NCI-H1417 (cell line): ENCODE measurements at regions not wholly inside any gene's neighbourhood (a gene's known extent, or its start where the extent isn't known, plus 50 kb on each side); places are given as distances from the start of the nearest gene placed in this dataset.
"Not testable (repeated sequence)": the region's sequence is repeated elsewhere in the genome, so short reads cannot be mapped to it uniquely, and the experiment has no call there.

Experiments
- DNase-seq, 3 experiments: peaks; one replicate each; lab custom pipeline; 2025; lab: John Stamatoyannopoulos, UW

GRCh38 chr12:128018067-128018466 is 248.9 kb upstream of the TMEM132C start:
- DNase-seq = no peak

GRCh38 chr12:128019996-128020544 is 246.9 kb upstream of the TMEM132C start:
- DNase-seq = no peak

DNA sequence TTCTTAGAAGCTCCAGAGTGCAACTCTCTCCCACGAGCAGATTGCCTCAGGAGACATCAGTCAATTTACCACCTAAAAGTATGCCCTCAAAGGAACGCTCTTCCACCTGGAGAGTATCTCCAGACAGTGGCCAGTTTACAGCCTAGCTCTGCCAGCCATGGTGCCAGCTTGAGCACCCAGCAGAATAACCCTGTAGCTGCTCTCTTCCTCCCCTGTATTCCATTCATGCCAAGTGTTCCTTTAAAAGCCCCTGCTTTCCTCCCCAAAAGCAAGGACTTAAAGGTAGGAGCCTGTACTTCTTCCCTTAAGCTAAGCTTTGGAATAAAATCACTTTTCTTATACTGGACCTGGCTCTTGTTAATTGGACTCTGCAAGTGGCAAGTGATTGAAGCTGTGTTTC is 245.4 kb upstream of the TMEM132C start:
- DNase-seq = no peak

DNA sequence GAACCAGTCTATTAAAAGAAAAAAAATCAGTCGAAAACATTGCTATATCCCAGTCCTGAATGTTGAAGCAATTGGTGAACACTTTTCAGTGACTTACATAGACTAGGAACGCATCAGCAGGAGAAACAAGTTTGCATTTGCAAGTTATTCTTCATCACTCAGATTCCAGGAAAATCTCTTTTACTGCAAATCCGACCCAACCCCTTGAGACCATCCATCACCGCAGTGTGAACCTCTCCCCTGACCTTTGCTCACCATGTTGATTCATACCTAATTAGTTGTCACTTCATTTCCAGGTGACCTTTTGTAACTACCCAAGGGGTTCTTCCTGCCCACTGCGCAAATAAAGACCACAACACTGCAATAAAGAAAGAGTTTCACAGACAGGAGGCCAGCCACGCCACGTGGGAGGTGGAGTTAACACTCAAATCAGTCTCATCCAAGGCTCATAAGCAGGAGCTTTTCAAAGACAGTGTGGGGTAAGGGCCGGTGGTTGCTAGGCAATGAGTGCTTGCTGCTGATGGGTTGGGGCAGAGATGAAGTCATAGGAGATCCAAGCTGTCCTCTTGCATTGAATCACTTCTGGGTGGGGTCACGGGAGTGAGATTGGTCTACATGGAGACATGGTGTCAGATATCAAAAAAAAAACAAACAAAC is 241.3 kb upstream of the TMEM132C start:
- DNase-seq = peak in 1 of 3 experiments; percentile 40

DNA sequence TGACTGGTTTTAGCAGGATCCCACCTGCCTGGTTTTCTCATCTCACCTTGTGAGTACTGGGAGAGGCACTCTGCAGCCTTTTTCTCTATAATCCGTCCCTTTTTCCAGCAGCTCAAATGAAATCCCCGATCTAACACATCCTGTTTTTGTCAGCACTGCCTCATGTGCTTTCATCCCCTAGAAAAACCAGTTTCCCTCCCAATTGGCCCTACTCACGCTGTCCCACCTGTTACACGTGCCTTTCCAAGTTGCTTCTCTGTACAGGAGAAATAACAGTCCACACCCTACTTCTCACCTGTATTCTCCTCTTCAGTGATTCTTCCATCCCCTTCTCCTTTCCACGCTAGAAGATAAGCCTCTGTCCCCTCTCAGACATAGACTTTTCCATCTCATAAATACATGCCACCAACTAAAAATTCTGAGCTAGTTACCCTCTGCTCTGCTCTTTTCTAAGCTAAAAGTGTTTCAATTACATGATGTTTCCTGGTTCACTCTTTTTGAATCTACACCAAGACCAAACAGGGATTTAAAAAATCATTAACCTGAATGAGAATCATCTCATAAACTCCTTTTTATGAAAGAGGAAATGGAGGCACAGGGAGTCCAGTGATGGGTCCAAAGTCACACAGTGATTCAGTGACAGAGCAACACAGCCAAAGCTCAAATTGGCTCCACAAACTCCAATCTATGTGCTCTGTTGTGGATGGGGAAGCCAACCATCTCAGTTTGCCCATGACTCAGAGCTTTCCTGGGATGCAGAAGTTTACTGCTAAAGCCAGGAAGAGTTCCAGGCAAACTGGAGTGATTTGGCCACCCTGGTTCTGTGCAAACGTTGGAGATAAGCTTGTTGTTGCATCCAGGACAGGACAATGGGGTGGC is 240.0 kb upstream of the TMEM132C start:
- peak in 1 of 3 experiments; percentile 27 for DNase-seq

GRCh38 chr12:128033473-128033872 is 233.5 kb upstream of the TMEM132C start:
- DNase-seq = no peak

DNA sequence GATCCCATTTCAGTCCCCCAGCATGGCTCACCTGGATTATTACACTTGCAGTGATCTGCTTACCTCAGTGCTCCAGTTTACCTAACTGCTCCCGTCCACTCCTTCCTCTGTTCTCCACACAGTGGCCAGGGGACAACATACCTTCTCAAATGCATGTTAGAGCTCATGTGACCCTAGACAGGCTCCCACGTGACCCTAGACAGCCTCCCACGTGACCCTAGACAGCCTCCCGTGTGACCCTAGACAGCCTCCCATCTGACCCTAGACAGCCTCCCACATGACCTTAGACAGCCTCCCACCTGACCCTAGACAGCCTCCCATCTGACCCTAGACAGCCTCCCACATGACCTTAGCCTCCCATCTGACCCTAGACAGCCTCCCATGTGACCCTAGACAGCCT is 226.0 kb upstream of the TMEM132C start:
- DNase-seq = no peak

- not testable (repeated sequence) for DNase-seq
Measured at GRCh38 chr12:128042283-128042682, 224.7 kb upstream of the TMEM132C start.

DNA sequence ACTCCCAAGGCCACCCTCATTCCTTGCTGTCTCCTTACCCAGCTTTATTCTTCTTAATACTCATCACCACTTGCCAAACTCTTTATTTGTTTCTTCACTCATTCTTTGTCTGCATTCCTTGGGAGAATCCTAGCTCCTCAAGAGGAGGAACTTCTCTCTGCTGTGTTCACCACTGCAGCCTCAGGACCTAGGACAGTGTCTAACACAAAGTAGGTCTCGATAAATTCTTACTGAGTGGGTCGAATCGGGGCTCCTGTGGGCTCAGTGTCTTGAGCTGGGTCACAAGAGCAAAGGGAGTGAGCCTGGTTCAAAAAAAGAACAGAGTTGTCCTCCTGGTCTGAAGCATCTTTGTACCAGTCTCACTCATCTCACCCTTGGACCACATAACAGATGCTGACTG is 224.1 kb upstream of the TMEM132C start:
- DNase-seq = no peak

- DNase-seq = no peak
Measured at GRCh38 chr12:128043317-128043716, 223.7 kb upstream of the TMEM132C start.

- DNase-seq = peak in 1 of 3 experiments; percentile 86
Measured at GRCh38 chr12:128047266-128048060, 219.5 kb upstream of the TMEM132C start.

DNA sequence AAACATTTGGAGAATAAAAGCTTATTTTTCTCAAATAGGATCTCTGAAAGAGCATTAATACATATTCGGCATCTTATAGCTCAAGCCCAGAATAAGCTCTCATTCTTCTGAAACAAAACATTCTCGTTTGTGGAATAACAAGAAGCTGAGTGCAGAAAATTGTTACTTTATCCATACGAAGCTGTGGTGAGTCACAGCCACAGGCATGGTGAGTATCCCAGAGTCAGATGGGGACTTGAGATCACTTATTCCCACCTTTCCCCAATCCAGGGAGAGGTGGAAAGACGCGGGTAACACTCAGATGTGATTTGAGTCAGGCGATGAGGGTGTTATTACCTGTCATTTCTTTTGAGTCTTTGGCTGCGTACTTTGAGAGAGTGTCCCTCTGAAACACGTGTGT is 214.6 kb upstream of the TMEM132C start:
- DNase-seq = no peak

DNA sequence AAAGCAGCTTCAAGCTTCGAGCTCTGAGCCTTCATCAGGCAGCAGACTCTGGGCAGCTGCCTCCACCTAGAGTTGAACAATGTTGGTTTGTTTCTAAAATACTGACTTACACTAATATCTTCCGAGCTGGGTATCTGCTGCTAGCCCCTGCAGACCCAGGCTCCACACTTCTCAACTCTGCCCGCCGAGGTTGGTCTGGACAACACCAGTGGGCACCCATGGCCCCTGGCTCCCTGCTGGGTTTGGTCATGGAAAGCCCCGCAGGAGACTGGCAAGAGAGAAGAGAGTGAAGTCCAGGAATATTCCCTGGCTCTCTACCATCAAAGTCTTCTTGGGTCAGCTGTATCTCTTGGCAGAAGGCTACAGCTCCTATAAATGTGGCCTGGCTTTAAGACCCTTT is 214.2 kb upstream of the TMEM132C start:
- no peak for DNase-seq

GRCh38 chr12:128055567-128055966 is 211.4 kb upstream of the TMEM132C start:
- DNase-seq = no peak

GRCh38 chr12:128056136-128056801 is 210.7 kb upstream of the TMEM132C start:
- no peak for DNase-seq

DNA sequence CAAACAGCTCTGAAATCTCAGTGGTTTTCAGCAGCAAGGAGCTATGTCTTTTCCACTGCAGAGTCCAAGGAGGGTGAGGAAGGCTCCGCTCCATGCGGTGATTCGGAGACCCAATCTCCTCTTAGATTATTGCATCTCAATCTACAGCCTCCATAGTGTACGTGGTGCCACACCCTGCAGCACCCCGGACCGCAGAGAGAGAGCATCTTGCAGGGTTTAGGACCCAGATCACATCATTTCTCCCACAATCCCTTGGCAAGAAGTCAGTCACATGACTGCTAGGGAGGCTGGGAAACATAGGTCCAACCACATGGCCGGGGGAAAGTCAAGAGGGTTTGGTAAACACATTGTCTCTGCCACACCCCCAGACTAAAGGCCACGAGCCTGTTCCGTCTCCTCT is 209.4 kb upstream of the TMEM132C start:
- DNase-seq = no peak

DNA sequence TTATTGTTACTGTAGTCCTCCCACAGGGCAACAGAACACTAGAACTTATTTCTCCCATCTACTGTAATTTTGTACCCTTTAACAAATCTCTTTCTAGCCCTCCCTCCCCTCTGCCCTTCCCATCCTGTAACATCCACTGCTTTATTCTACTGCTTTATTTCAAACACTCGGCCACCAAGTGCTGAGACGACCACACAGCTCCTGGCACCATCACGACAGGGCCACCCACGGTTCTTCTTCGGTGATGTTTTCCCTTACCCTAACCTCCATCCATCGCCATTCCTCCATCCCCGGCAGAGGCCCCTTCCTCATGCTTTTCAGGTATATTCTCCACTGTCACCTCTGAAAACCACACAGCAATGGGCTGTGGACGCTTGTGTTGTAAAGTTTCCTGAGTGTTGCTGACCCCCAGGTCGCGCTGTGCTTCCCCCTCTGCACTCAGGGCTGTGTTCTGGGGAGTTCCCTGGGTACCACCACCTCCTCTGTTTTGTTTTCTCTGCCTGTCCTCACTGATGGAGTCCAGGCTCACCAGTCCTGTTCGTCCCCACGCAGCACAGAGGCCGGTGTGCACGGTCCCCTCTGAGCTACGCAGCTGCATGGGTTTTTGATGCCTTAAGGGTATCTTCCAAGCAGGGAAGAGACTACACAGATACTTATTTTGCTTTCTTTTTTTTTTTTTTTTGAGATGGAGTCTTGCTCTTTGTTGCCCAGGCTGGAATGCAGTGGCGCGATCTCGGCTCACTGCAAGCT is 207.2 kb upstream of the TMEM132C start:
- no peak for DNase-seq

GRCh38 chr12:128068211-128068610 is 198.8 kb upstream of the TMEM132C start:
- DNase-seq = no peak

GRCh38 chr12:128069359-128069997 is 197.5 kb upstream of the TMEM132C start:
- peak; percentile 4 to 81 (median 57) for DNase-seq

- no peak for DNase-seq
Measured at GRCh38 chr12:128073937-128074336, 193.0 kb upstream of the TMEM132C start.
